Middle frontal gyrus (tissue), 1 donor: ENCODE measurements at regions not wholly inside any gene's neighbourhood (a gene's known extent, or its start where the extent isn't known, plus 50 kb on each side); places are given as distances from the start of the nearest gene placed in this dataset.

ENCODE experiments used
- DNase-seq: peaks from one replicate; pipeline ENCODE4 v3.0.0-alpha.2; 2015; ENCODE audit warnings: low spot score; ENCODE audit errors: extremely low spot score

GRCh38 chr20:60313191-60313590 lies 355.0 kb downstream of the CDH26 start:
- no peak for DNase-seq

GRCh38 chr20:60313614-60314013 lies 355.4 kb downstream of the CDH26 start:
- DNase-seq, result no peak

GRCh38 chr20:60314727-60315126 lies 356.5 kb downstream of the CDH26 start:
- DNase-seq, result no peak

- DNase-seq, result no peak
These were observed 358.4 kb downstream of the CDH26 start for GRCh38 chr20:60316476-60317158.

GRCh38 chr20:60317401-60317800 lies 359.2 kb downstream of the CDH26 start:
- no peak for DNase-seq

GRCh38 chr20:60321601-60322000 lies 363.4 kb downstream of the CDH26 start:
- DNase-seq, result no peak

- DNase-seq, result no peak
These were observed 368.6 kb downstream of the CDH26 start for GRCh38 chr20:60326821-60327220.

- DNase-seq, result no peak
These were observed 369.9 kb downstream of the CDH26 start for GRCh38 chr20:60327971-60328660.

- DNase-seq, result no peak
These were observed 372.2 kb downstream of the CDH26 start for GRCh38 chr20:60330461-60330860.

- DNase-seq, result no peak
These were observed 373.6 kb downstream of the CDH26 start for GRCh38 chr20:60331688-60332300.

GRCh38 chr20:60332523-60332922 lies 374.3 kb downstream of the CDH26 start:
- no peak for DNase-seq

GRCh38 chr20:60334911-60335310 lies 376.7 kb downstream of the CDH26 start:
- DNase-seq, result no peak

GRCh38 chr20:60338556-60338955 lies 380.3 kb downstream of the CDH26 start:
- DNase-seq, result no peak

- DNase-seq, result no peak
These were observed 381.5 kb downstream of the CDH26 start for GRCh38 chr20:60339738-60340137.

- no peak for DNase-seq
These were observed 382.0 kb downstream of the CDH26 start for GRCh38 chr20:60340232-60340631.

GRCh38 chr20:60341062-60341461 lies 382.8 kb downstream of the CDH26 start:
- no peak for DNase-seq

- DNase-seq, result no peak
These were observed 386.9 kb downstream of the CDH26 start for GRCh38 chr20:60345106-60345505.

GRCh38 chr20:60349418-60349817 lies 391.2 kb downstream of the CDH26 start:
- no peak for DNase-seq

- DNase-seq, result no peak
These were observed 393.8 kb downstream of the CDH26 start for GRCh38 chr20:60352017-60352416.

- DNase-seq, result no peak
These were observed 394.4 kb downstream of the CDH26 start for GRCh38 chr20:60352596-60352995.

- DNase-seq, result no peak
These were observed 395.9 kb downstream of the CDH26 start for GRCh38 chr20:60354024-60354580.

- no peak for DNase-seq
These were observed 399.9 kb downstream of the CDH26 start for GRCh38 chr20:60358101-60358500.
